Activated CD8-positive, alpha-beta T cell treated with anti-CD3 and anti-CD28 coated beads, Interleukin-2, amount 10 ng/mL, durations not matched to agents 7 days and 5 days (primary cell): ENCODE measurements at regions not wholly inside any gene's neighbourhood (a gene's known extent, or its start where the extent isn't known, plus 50 kb on each side); places are given as distances from the start of the nearest gene placed in this dataset.

ENCODE experiments used
- ATAC-seq: fragments of 150-1000 bp; cut with Tn5 transposase; one replicate; pipeline ENCODE4 v1.10.0; 2021; ENCODE audit warnings: moderate library complexity
- CTCF ChIA-PET: fragments of 350-600 bp; sonication (Branson Sonifier 250); formaldehyde crosslinking; loops from one replicate; lab custom pipeline; 2021; ENCODE audit warnings: antibody characterized with exemption; lab: Charles Lee
- POLR2A ChIA-PET: fragments of 350-600 bp; sonication (Branson Sonifier 250); formaldehyde crosslinking; loops from one replicate; lab custom pipeline; 2021; ENCODE audit warnings: antibody characterized with exemption; lab: Charles Lee
- DNase-seq: peaks from one replicate; pipeline ENCODE4 v3.0.0-alpha.2; 2020
- H3K27ac Mint-ChIP-seq: one replicate; pipeline ENCODE4 v1.8.0; 2021; ENCODE audit warnings: mild to moderate bottlenecking, mixed read lengths
- H3K27me3 Mint-ChIP-seq: one replicate; pipeline ENCODE4 v1.8.0; 2021; ENCODE audit warnings: low read depth, mixed read lengths
- H3K36me3 Mint-ChIP-seq: one replicate; pipeline ENCODE4 v1.8.0; 2021; ENCODE audit warnings: low read depth, mixed read lengths
- H3K4me1 Mint-ChIP-seq: one replicate; pipeline ENCODE4 v1.8.0; 2021; ENCODE audit warnings: low read depth, mixed read lengths
- H3K4me3 Mint-ChIP-seq: one replicate; pipeline ENCODE4 v1.8.0; 2021; ENCODE audit warnings: mild to moderate bottlenecking, mixed read lengths
- H3K9me3 Mint-ChIP-seq: one replicate; pipeline ENCODE4 v1.8.0; 2022; ENCODE audit warnings: mixed read lengths; ENCODE audit not compliant: insufficient read depth

DNA sequence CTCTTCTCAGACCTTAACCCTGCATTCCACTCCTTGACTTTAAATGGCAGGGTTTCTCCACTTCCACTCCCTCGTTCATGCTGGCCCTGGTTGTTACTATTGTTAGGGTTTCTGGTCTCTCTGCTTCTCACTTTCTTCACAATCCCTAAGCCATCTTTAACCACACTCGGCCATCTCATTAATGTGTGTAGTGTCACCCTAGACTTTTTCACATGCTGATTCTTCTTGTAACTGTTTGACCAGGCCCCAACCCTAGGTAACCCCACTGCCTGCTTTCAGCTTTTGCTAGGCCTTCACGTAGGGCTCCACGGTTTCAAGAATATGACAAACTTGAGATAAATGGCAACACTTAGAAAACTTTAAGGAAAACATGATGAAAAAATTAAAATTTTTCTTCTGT is 195.1 kb downstream of the IPO8 start:
- CTCF ChIA-PET: no interaction called here
- ATAC-seq: no peak
- no peak overlapping the region for H3K27ac Mint-ChIP-seq
- DNase-seq: no peak
- no peaks in the 10 kb centered on the region for H3K36me3 Mint-ChIP-seq
- H3K4me3 Mint-ChIP-seq: no peak overlapping the region
- peaks cover 3% of the 10 kb centered on the region for H3K27me3 Mint-ChIP-seq
- no peaks in the 10 kb centered on the region for H3K9me3 Mint-ChIP-seq
- POLR2A ChIA-PET: no interaction called here
- no peaks in the 10 kb centered on the region for H3K4me1 Mint-ChIP-seq

DNA sequence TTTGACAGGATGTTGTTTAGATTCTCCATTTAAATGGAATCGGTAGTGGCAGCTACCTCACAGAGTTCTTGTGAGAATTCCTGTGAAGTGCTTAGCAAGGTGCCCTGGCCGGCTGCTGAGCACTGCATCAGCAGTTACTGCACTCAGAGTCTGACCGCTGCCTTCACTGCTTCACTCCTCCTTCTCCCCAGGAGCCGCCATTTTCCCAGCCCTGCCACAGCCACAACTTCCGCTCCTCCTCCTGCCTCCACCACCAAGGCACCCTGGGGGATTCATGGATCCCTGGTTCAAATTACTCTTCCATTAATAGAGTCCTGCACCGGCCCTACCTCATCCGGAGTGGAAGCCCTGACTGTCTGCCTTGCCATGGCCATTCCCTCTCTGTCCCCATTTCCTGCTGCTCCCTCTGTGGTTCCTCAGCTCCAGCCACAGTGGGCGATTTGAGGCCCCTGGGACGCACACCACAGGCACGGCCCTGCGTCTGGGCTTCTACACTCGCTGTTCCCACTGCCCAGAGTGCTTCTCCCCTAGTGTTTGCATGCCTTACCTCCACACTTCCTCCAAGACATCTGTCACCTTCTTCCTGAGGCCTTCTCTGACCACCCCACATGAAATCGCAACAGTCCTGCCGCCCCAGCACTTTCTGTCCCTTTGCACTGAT is 210.3 kb downstream of the IPO8 start:
- Mint-ChIP-seq H3K4me3 (no peak overlapping the region), H3K9me3 (no peaks in the 10 kb centered on the region), H3K4me1 (no peaks in the 10 kb centered on the region), H3K36me3 (no peaks in the 10 kb centered on the region), H3K27me3 (no peaks in the 10 kb centered on the region), H3K27ac (no peak overlapping the region)
- DNase-seq (no peak), ATAC-seq (no peak)
- ChIA-PET CTCF (no interaction called here), POLR2A (no interaction called here)

GRCh38 chr12:30484658-30485057 is 211.0 kb downstream of the IPO8 start:
- no peaks in the 10 kb centered on the region for H3K36me3 Mint-ChIP-seq
- no peaks in the 10 kb centered on the region for H3K27me3 Mint-ChIP-seq
- H3K27ac Mint-ChIP-seq: no peak overlapping the region
- no peaks in the 10 kb centered on the region for H3K4me1 Mint-ChIP-seq
- ChIA-PET CTCF (no interaction called here), POLR2A (no interaction called here)
- ATAC-seq: no peak
- DNase-seq: no peak
- no peak overlapping the region for H3K4me3 Mint-ChIP-seq
- no peaks in the 10 kb centered on the region for H3K9me3 Mint-ChIP-seq

- POLR2A ChIA-PET: no interaction called here
- CTCF ChIA-PET: no interaction called here
- no peak overlapping the region for H3K27ac Mint-ChIP-seq
- DNase-seq: no peak
- H3K9me3 Mint-ChIP-seq: no peaks in the 10 kb centered on the region
- no peaks in the 10 kb centered on the region for H3K4me1 Mint-ChIP-seq
- ATAC-seq: no peak
- H3K4me3 Mint-ChIP-seq: no peak overlapping the region
- no peaks in the 10 kb centered on the region for H3K36me3 Mint-ChIP-seq
- H3K27me3 Mint-ChIP-seq: no peaks in the 10 kb centered on the region
Measured at GRCh38 chr12:30482650-30483049, 213.0 kb downstream of the IPO8 start.

- H3K4me3 Mint-ChIP-seq: no peak overlapping the region
- no peak overlapping the region for H3K27ac Mint-ChIP-seq
- no peaks in the 10 kb centered on the region for H3K4me1 Mint-ChIP-seq
- no peak for DNase-seq
- POLR2A ChIA-PET: no interaction called here
- H3K27me3 Mint-ChIP-seq: no peaks in the 10 kb centered on the region
- H3K36me3 Mint-ChIP-seq: no peaks in the 10 kb centered on the region
- CTCF ChIA-PET: no interaction called here
- H3K9me3 Mint-ChIP-seq: peaks cover 2% of the 10 kb centered on the region
- no peak for ATAC-seq
Measured at GRCh38 chr12:30473274-30473673, 222.4 kb downstream of the IPO8 start.

DNA sequence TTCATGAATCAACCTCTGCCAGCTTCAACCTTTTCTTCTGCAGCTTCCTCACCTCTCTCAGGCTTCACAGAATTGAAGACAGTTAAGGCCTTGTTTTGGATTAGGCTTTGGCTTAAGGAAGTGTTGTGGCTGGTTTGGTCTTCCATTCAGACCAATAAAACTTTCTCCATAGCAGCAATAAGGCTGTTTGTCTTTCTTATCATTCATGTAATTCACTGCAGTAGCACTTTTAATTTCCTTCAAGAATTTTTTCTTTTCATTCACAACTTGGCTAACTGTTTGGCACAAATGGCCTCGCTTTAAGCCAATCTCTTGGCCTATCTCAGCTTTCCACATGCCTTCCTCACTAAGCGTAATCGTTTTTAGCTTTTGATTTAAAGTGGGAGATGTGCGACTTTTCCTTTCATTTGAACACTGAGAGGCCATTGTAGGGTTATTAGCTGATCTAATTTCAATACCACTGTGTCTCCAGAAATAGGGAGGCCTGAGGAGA is 229.5 kb downstream of the IPO8 start:
- ChIA-PET POLR2A (no interaction called here), CTCF (interaction anchor here (1.4 kb wide), 1 partner anchor 9 kb away, joined by 3 read pairs; no protein-coding TSS in a partner anchor)
- no peaks in the 10 kb centered on the region for H3K27me3 Mint-ChIP-seq
- H3K9me3 Mint-ChIP-seq: peaks cover 2% of the 10 kb centered on the region
- no peak for ATAC-seq
- H3K4me1 Mint-ChIP-seq: no peaks in the 10 kb centered on the region
- no peak overlapping the region for H3K4me3 Mint-ChIP-seq
- H3K27ac Mint-ChIP-seq: no peak overlapping the region
- H3K36me3 Mint-ChIP-seq: no peaks in the 10 kb centered on the region
- DNase-seq: no peak

- no peak overlapping the region for H3K27ac Mint-ChIP-seq
- ATAC-seq: no peak
- H3K4me3 Mint-ChIP-seq: no peak overlapping the region
- H3K4me1 Mint-ChIP-seq: no peaks in the 10 kb centered on the region
- H3K36me3 Mint-ChIP-seq: no peaks in the 10 kb centered on the region
- CTCF ChIA-PET: no interaction called here
- POLR2A ChIA-PET: no interaction called here
- H3K27me3 Mint-ChIP-seq: no peaks in the 10 kb centered on the region
- no peak for DNase-seq
- peaks cover 1% of the 10 kb centered on the region for H3K9me3 Mint-ChIP-seq
Measured at GRCh38 chr12:30463636-30464035, 232.0 kb downstream of the IPO8 start.

DNA sequence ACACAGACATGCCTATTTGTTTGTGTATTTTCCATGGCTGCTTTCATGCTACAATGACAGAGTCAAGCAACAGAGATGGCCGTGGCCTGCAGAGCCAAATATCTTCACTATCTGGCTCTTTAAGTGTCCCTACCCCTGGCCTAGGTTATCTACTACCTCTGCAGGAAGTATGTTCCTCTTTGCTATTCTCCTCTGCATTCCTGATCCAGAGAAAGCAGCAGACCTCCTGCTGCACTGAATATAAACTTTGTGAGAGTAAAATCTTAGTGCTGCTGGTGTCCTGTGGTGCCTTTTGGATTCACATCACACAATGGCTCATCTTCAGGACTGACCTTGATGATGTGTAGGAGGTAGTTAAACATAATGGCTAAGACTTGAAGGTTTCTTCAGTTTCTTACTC is 233.4 kb downstream of the IPO8 start:
- H3K4me3 Mint-ChIP-seq: no peak overlapping the region
- no peak overlapping the region for H3K27ac Mint-ChIP-seq
- ChIA-PET CTCF (no interaction called here), POLR2A (no interaction called here)
- H3K27me3 Mint-ChIP-seq: no peaks in the 10 kb centered on the region
- ATAC-seq (no peak), DNase-seq (no peak)
- H3K36me3 Mint-ChIP-seq: no peaks in the 10 kb centered on the region
- H3K4me1 Mint-ChIP-seq: no peaks in the 10 kb centered on the region
- H3K9me3 Mint-ChIP-seq: peaks cover 5% of the 10 kb centered on the region

DNA sequence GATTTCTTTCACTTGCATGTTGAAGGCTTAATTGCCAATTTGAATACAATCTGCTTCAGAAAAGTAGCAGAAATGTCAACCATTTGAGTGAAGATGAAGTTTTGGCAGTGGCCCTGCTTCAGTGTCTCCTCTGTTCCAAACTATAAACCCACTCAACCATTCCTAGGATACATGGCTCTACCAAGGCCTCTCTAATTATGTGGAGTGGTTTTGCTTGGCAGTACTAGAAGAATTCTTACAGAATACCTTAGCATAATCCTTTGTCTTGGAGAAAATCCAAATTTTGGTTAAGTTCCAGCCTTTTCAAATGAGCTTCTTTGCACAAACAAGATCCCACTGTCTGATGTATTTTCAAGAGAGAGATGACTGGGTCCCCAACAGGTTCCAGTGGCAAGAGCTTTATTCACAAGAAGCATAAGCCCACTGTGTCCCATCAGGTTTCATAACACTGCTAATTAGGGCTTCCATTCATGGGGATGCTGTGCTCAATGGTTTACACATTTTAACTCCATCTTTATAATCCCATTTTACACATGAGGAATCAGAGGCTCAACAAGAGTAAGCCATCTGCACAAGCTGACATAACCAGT is 234.5 kb downstream of the IPO8 start:
- DNase-seq (no peak), ATAC-seq (no peak)
- CTCF ChIA-PET: no interaction called here
- H3K4me1 Mint-ChIP-seq: no peaks in the 10 kb centered on the region
- no peak overlapping the region for H3K4me3 Mint-ChIP-seq
- POLR2A ChIA-PET: no interaction called here
- no peak overlapping the region for H3K27ac Mint-ChIP-seq
- H3K9me3 Mint-ChIP-seq: peaks cover 5% of the 10 kb centered on the region
- H3K27me3 Mint-ChIP-seq: no peaks in the 10 kb centered on the region
- no peaks in the 10 kb centered on the region for H3K36me3 Mint-ChIP-seq

GRCh38 chr12:30458453-30458852 is 237.2 kb downstream of the IPO8 start:
- ATAC-seq (no peak), DNase-seq (no peak)
- ChIA-PET CTCF (interaction anchor here (1.4 kb wide), 1 partner anchor 9 kb away, joined by 3 read pairs; no protein-coding TSS in a partner anchor), POLR2A (no interaction called here)
- H3K27me3 Mint-ChIP-seq: no peaks in the 10 kb centered on the region
- no peak overlapping the region for H3K27ac Mint-ChIP-seq
- no peaks in the 10 kb centered on the region for H3K36me3 Mint-ChIP-seq
- H3K4me1 Mint-ChIP-seq: no peaks in the 10 kb centered on the region
- H3K4me3 Mint-ChIP-seq: no peak overlapping the region
- H3K9me3 Mint-ChIP-seq: peaks cover 5% of the 10 kb centered on the region

- Mint-ChIP-seq H3K9me3 (peaks cover 5% of the 10 kb centered on the region), H3K4me1 (no peaks in the 10 kb centered on the region), H3K27ac (no peak overlapping the region), H3K4me3 (no peak overlapping the region), H3K36me3 (no peaks in the 10 kb centered on the region), H3K27me3 (no peaks in the 10 kb centered on the region)
- DNase-seq (no peak), ATAC-seq (no peak)
- POLR2A ChIA-PET: no interaction called here
- CTCF ChIA-PET: interaction anchor here (1.4 kb wide), 1 partner anchor 9 kb away, joined by 3 read pairs; no protein-coding TSS in a partner anchor
Measured at GRCh38 chr12:30457621-30458289, 237.9 kb downstream of the IPO8 start.

GRCh38 chr12:30450872-30451271 is 244.8 kb downstream of the IPO8 start:
- ChIA-PET CTCF (no interaction called here), POLR2A (no interaction called here)
- Mint-ChIP-seq H3K36me3 (no peaks in the 10 kb centered on the region), H3K4me3 (no peak overlapping the region), H3K27me3 (no peaks in the 10 kb centered on the region), H3K4me1 (no peaks in the 10 kb centered on the region), H3K9me3 (peaks cover 8% of the 10 kb centered on the region), H3K27ac (no peak overlapping the region)
- DNase-seq: no peak
- ATAC-seq: no peak
